GM12878 (cell line): ENCODE measurements at regions not wholly inside any gene's neighbourhood (a gene's known extent, or its start where the extent isn't known, plus 50 kb on each side); places are given as distances from the start of the nearest gene placed in this dataset.

Experiments used
- ATAC-seq: fragments of 200-7000 bp; cut with Tn5 transposase; 3 replicates; pipeline ENCODE4 v1.9.1; 2020; ENCODE audit warnings: mild to moderate bottlenecking, moderate library complexity
- BruUV-seq: library from RNA; stranded (reverse); fragments of 400-500 nt; replicated peaks from 2 replicates; lab custom pipeline; 2021; lab: Mats Ljungman, UMichigan
- CTCF ChIA-PET: fragments of 300-600 bp; sonication (Branson Sonifier 250); formaldehyde crosslinking; extraction: SDS; loops from one replicate; lab custom pipeline; 2021; ENCODE audit warnings: inconsistent platforms; lab: Yijun Ruan, JAX
- POLR2A ChIA-PET: fragments of 350-600 bp; formaldehyde crosslinking; extraction: SDS; loops from one replicate; lab custom pipeline; 2021; ENCODE audit warnings: inconsistent platforms; lab: Charles Lee
- RAD21 ChIA-PET: fragments of 300-600 bp; sonication (Branson Sonifier 250); formaldehyde crosslinking; loops from one replicate; lab custom pipeline; 2023; ENCODE audit warnings: antibody characterized with exemption; ENCODE audit not compliant: unreplicated experiment; lab: Charles Lee
- SMC1A ChIA-PET: fragments of 300-600 bp; sonication (Branson Sonifier 250); formaldehyde crosslinking; loops from one replicate; lab custom pipeline; 2023; ENCODE audit not compliant: unreplicated experiment, uncharacterized antibody; lab: Charles Lee
- DNase-seq: peaks from one replicate; pipeline ENCODE4 v3.0.0-alpha.2; 2011; ENCODE audit warnings: low read depth, low spot score
- FAIRE-seq: peaks from 3 replicates; lab custom pipeline; 2011; peaks lifted over from hg19 to GRCh38; lab: Jason Lieb, UNC
- H2AFZ ChIP-seq: 2 replicates; pipeline ENCODE4 v1.6.0; 2011; ENCODE audit warnings: low read depth, low read length, control low read depth; ENCODE audit not compliant: control insufficient read depth
- H3K27ac ChIP-seq: 2 replicates; pipeline ENCODE4 v1.5.1; 2011; ENCODE audit warnings: control low read depth; ENCODE audit not compliant: control insufficient read depth, insufficient read depth
- H3K27me3 ChIP-seq, 2 experiments: replicated peaks in 1 of 2; 2 replicates each; pipeline versions ENCODE4 v1.6.0 to v1.6.1; 2011; ENCODE audit warnings: low read length in 1 of 2; ENCODE audit not compliant: control insufficient read depth in 2 of 2, insufficient read depth in 2 of 2
- H3K36me3 ChIP-seq, 2 experiments: 2 replicates each; pipeline ENCODE4 v1.5.1; 2011; ENCODE audit warnings: low read length in 1 of 2; ENCODE audit not compliant: control insufficient read depth in 2 of 2, insufficient read depth in 2 of 2
- H3K4me1 ChIP-seq: 2 replicates; pipeline ENCODE4 v1.6.1; 2011; ENCODE audit warnings: mild to moderate bottlenecking, low read length, moderate library complexity, mixed read lengths; ENCODE audit not compliant: control insufficient read depth, insufficient read depth
- H3K4me2 ChIP-seq: 2 replicates; pipeline ENCODE4 v1.6.0; 2011; ENCODE audit warnings: control low read depth; ENCODE audit not compliant: control insufficient read depth, insufficient read depth
- H3K4me3 ChIP-seq: fragments of 200-600 bp; sonication (generic); 2 replicates; pipeline ENCODE4 v1.5.1; 2016
- H3K79me2 ChIP-seq: 2 replicates; pipeline ENCODE4 v1.6.0; 2011; ENCODE audit warnings: low read length; ENCODE audit not compliant: control insufficient read depth, insufficient read depth
- H3K9ac ChIP-seq: 2 replicates; pipeline ENCODE4 v1.8.0; 2011; ENCODE audit warnings: low read length, control low read depth, mixed read lengths; ENCODE audit not compliant: control insufficient read depth, insufficient read depth
- H3K9me3 ChIP-seq: replicated peaks from 3 replicates; pipeline ENCODE4 v1.5.1; 2011; ENCODE audit warnings: mild to moderate bottlenecking, low read length; ENCODE audit not compliant: control insufficient read depth, insufficient read depth
- H4K20me1 ChIP-seq: 2 replicates; pipeline ENCODE4 v1.6.0; 2011; ENCODE audit not compliant: control insufficient read depth, insufficient read depth
- ATF7 ChIP-seq: fragments of 450-650 bp; IDR thresholded peaks from 2 replicates; pipeline ENCODE4 v1.6.1; 2016; ENCODE audit warnings: low read depth, mild to moderate bottlenecking
- BMI1 ChIP-seq: fragments of 450-650 bp; IDR thresholded peaks from 2 replicates; pipeline ENCODE4 v1.6.1; 2016; ENCODE audit warnings: mild to moderate bottlenecking, moderate library complexity, borderline replicate concordance
- EGR1 ChIP-seq, 2 experiments: IDR thresholded peaks; 1 replicate in 1 of 2; 2 replicates in 1 of 2; pipeline ENCODE4 v1.6.1; 2011 to 2012; ENCODE audit warnings: low read depth in 2 of 2, low read length in 2 of 2, borderline replicate concordance in 1 of 2, mild to moderate bottlenecking in 1 of 2, moderate library complexity in 1 of 2
- GABPA ChIP-seq: IDR thresholded peaks from 2 replicates; pipeline ENCODE4 v1.6.1; 2014; ENCODE audit warnings: antibody characterized with exemption, low read depth, mild to moderate bottlenecking, inconsistent platforms
- HDGF ChIP-seq: fragments of 450-650 bp; IDR thresholded peaks from 2 replicates; pipeline ENCODE4 v1.6.1; 2016; ENCODE audit warnings: antibody characterized with exemption
- IRF3 ChIP-seq: fragments of 450-650 bp; IDR thresholded peaks from 2 replicates; pipeline ENCODE4 v1.6.1; 2014; ENCODE audit warnings: mild to moderate bottlenecking
- KDM1A ChIP-seq: fragments of 200-600 bp; sonication (generic); IDR thresholded peaks from 2 replicates; pipeline ENCODE4 v1.6.1; 2016; ENCODE audit warnings: borderline replicate concordance
- MLLT1 ChIP-seq: fragments of 450-650 bp; IDR thresholded peaks from 2 replicates; pipeline ENCODE4 v1.6.1; 2016; ENCODE audit warnings: mild to moderate bottlenecking
- NFXL1 ChIP-seq: fragments of 450-650 bp; IDR thresholded peaks from 2 replicates; pipeline ENCODE4 v1.6.1; 2017; ENCODE audit warnings: antibody characterized with exemption, mild to moderate bottlenecking, borderline replicate concordance
- NR2C1 ChIP-seq: fragments of 450-650 bp; IDR thresholded peaks from 2 replicates; pipeline ENCODE4 v1.6.1; 2017; ENCODE audit warnings: antibody characterized with exemption, mild to moderate bottlenecking, moderate library complexity
- PKNOX1 ChIP-seq: fragments of 450-650 bp; IDR thresholded peaks from 2 replicates; pipeline ENCODE4 v1.6.1; 2016; ENCODE audit warnings: mild to moderate bottlenecking
- POLR2AphosphoS2 ChIP-seq: IDR thresholded peaks from 2 replicates; pipeline ENCODE4 v1.6.1; 2011; ENCODE audit warnings: low read depth, mild to moderate bottlenecking, low read length, improper control_type of control experiment, moderate library complexity
- RAD21 ChIP-seq: IDR thresholded peaks from 2 replicates; pipeline ENCODE4 v1.6.1; 2011; ENCODE audit warnings: mild to moderate bottlenecking, low read depth, low read length, moderate library complexity; ENCODE audit not compliant: insufficient read depth
- RCOR1 ChIP-seq: conservative IDR thresholded peaks from 2 replicates; pipeline ENCODE4 v1.6.1; 2012; ENCODE audit warnings: low read depth, low read length, improper control_type of control experiment
- SIN3A ChIP-seq: IDR thresholded peaks from 2 replicates; pipeline ENCODE4 v1.6.1; 2012; ENCODE audit warnings: low read depth, low read length, improper control_type of control experiment
- SIX5 ChIP-seq: IDR thresholded peaks from 2 replicates; pipeline ENCODE4 v1.6.1; 2011; ENCODE audit warnings: mild to moderate bottlenecking, low read depth, low read length, moderate library complexity; ENCODE audit not compliant: severe bottlenecking
- TAF1 ChIP-seq: IDR thresholded peaks from 2 replicates; pipeline ENCODE4 v1.6.1; 2011; ENCODE audit warnings: mild to moderate bottlenecking, low read depth, low read length, borderline replicate concordance
- ZNF207 ChIP-seq: fragments of 450-650 bp; IDR thresholded peaks from 2 replicates; pipeline ENCODE4 v1.6.1; 2014; ENCODE audit warnings: antibody characterized with exemption, mild to moderate bottlenecking, borderline replicate concordance
- ZNF384 ChIP-seq: IDR thresholded peaks from 2 replicates; pipeline ENCODE4 v1.6.1; 2012; ENCODE audit warnings: low read depth, mild to moderate bottlenecking, low read length, improper control_type of control experiment, borderline replicate concordance
- WGBS: methylation state at CpG from one replicate; pipeline ENCODE4 v1.1.6; 2016; ENCODE audit warnings: low lambda C conversion rate; ENCODE audit not compliant: insufficient replicate concordance, insufficient coverage; ENCODE audit errors: missing lambda C conversion rate; 5-methylcytosine and 5-hydroxymethylcytosine counted together
- in situ Hi-C: fragments of 300-500 bp; cut with MboI; formaldehyde crosslinking; loops from 9 replicates; pipeline ENCODE4 v1.14.3; 2018; ENCODE audit warnings: mixed read lengths
- intact Hi-C: fragments of 100-400 bp; cut with micrococcal nuclease; formaldehyde crosslinking; loops from one replicate; pipeline ENCODE4 v1.14.2; 2022; ENCODE audit not compliant: unreplicated experiment

GRCh38 chr1:208980605-208981004, 602.9 kb upstream of the CAMK1G start:
- FAIRE-seq: no peak
- no peak for ATAC-seq
- no peaks in the 10 kb centered on the region for H3K79me2 ChIP-seq
- no peak overlapping the region for H2AFZ ChIP-seq
- intact Hi-C loops: no loop called here
- no peaks in the 10 kb centered on the region for H3K36me3 ChIP-seq
- H4K20me1 ChIP-seq: no peaks in the 10 kb centered on the region
- 43% methylated on average over 1 of the region's 1 CpG for WGBS
- H3K9ac ChIP-seq: no peak overlapping the region
- no peak overlapping the region for H3K4me2 ChIP-seq
- no peak overlapping the region for H3K4me3 ChIP-seq
- TF ChIP-seq RCOR1: no peak
- TF ChIP-seq SIN3A: no peak
- no peak for TF ChIP-seq ZNF384
- TF ChIP-seq TAF1: no peak
- TF ChIP-seq POLR2AphosphoS2: no peak
- TF ChIP-seq KDM1A: no peak
- no peak for TF ChIP-seq MLLT1
- no peak for TF ChIP-seq EGR1 (IDR thresholded peaks at IDR 0.05; ENCODE audit: borderline replicate concordance in 1 of 2, low read depth in 2 of 2, low read length in 2 of 2)
- no peak for TF ChIP-seq IRF3
- no peak for TF ChIP-seq NR2C1
- no peak for TF ChIP-seq PKNOX1
- TF ChIP-seq ZNF207: no peak
- TF ChIP-seq RAD21: no peak
- no peak for TF ChIP-seq SIX5
- no peak for TF ChIP-seq GABPA
- TF ChIP-seq ATF7: no peak
- TF ChIP-seq HDGF: no peak
- TF ChIP-seq NFXL1: no peak
- TF ChIP-seq BMI1: no peak
- TF ChIP-seq, all 136 proteins: peak for 0
- ChIA-PET CTCF (interaction anchor here (0.7 kb wide), 1 partner anchor 11 kb away, joined by 3 read pairs; no protein-coding TSS in a partner anchor), SMC1A (no interaction called here), POLR2A (no interaction called here), RAD21 (no interaction called here)
- H3K27me3 ChIP-seq: no peaks in the 10 kb centered on the region; a peak in 1 of 4 replicates
- no peaks in the 10 kb centered on the region for H3K9me3 ChIP-seq
- DNase-seq: no peak
- in situ Hi-C loops: no loop called here
- no TSS peak for BruUV-seq
- H3K27ac ChIP-seq: no peak overlapping the region
- H3K4me1 ChIP-seq: no peaks in the 10 kb centered on the region
